ENCODE measurements at regions not wholly inside any gene's neighbourhood (a gene's known extent, or its start where the extent isn't known, plus 50 kb on each side); places are given as distances from the start of the nearest gene placed in this dataset.

GRCh38 chr12:77630790-77631445, 199.8 kb upstream of the NAV3 start:
- DNase-seq (ENCODE audit: low read depth in 4 of 4, low spot score in 2 of 4), result no peak

GRCh38 chr12:77630344-77630743, 200.3 kb upstream of the NAV3 start:
- DNase-seq (ENCODE audit: low read depth in 4 of 4, low spot score in 2 of 4), result no peak

DNA sequence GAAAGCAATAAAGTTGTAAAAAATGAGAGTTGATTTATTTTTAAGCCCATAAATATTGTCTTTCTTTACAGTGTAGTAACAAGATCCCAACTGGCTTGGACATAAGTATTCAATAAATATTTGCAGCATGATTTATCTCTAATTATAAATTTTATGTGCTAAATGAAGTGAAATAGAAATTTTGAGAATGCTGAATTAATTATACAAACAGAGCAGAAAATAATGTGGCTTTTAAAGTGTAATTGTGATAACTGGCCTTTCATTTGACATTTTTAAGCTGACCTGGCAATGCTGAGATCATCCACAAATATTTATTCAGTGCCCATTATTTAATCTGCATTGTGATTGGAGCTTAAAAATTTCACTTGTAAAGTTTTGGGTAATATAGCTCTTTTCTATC, 201.6 kb upstream of the NAV3 start:
- DNase-seq (ENCODE audit: low read depth in 4 of 4, low spot score in 2 of 4), result no peak

DNA sequence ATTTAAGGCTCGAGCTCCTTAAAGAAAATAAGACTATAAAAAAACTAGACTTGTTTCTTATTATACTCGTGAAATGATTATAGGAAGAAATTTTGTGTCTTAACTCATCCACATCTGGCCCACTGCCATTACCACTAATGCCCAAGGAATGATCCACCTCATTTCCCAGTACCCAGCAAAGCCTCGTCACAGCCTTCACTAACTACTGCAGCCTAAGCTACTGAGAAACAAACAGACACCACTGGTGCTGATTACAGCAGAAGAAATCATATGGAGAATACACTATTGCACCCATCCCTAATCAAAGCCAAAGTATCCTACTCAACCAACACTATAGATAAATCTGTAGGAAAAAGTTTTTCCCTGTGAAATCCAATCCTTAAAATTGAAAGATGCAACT, 205.3 kb upstream of the NAV3 start:
- no peak for DNase-seq (ENCODE audit: low read depth in 4 of 4, low spot score in 2 of 4)

DNA sequence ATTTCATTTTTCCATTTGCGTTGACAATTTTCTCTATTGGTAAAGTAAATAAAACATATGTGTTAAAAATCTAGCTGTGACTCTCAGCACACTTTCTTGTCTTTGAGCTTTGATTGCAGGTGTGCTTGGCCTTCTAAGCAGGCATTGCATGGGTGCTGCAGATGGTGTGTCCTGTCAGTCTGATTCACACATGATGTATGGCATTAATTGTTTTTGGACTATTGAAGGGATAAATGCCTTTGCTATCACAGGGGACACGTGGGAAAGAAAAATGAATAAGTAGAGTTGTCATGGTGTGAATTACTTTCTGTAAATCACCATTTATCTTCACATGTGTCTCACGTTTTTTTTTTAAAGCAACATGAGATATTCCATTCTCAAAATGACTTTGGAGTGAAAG, 211.3 kb upstream of the NAV3 start:
- no peak for DNase-seq (ENCODE audit: low read depth in 4 of 4, low spot score in 2 of 4)

DNA sequence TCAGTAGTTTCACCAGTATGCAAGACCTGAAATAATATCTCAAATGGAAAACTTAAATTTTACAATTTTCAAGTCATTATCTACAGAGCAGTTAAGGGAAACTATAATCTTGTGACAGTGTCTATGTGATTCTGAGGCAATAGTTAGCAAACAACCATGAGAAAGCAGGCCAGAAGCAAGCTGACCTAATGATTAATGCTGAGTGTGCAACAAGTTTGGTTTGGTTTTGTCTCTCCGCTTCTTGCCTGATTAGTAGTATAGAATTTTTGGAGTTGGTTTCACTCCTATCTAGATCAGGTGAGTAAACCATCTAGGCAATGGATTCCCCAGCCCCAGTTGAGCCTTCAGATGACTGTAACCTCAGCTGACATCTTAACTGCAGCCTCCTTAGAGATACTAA, 212.9 kb upstream of the NAV3 start:
- DNase-seq (ENCODE audit: low read depth in 4 of 4, low spot score in 2 of 4), result no peak

DNA sequence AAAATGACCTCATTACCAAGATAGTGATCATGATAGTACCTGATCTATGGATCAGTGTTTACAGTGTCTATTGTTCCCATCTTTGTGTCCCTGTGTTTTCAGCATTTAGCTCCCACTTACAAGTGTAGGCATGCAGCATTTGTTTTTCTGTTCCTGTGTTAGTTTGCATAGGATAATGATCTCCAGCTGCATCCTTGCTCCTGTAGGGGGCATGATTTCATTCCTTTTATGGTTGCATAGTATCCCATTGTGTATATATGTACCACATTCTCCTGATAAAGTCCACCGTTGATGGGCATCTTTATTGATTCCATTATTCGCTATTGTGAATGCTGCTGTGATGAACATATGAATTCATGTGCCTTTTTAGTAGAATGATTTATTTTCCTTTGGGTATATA, 215.4 kb upstream of the NAV3 start:
- no peak for DNase-seq (ENCODE audit: low read depth in 4 of 4, low spot score in 2 of 4)

GRCh38 chr12:77613411-77613810, 217.3 kb upstream of the NAV3 start:
- DNase-seq (ENCODE audit: low read depth in 4 of 4, low spot score in 2 of 4), result no peak

DNA sequence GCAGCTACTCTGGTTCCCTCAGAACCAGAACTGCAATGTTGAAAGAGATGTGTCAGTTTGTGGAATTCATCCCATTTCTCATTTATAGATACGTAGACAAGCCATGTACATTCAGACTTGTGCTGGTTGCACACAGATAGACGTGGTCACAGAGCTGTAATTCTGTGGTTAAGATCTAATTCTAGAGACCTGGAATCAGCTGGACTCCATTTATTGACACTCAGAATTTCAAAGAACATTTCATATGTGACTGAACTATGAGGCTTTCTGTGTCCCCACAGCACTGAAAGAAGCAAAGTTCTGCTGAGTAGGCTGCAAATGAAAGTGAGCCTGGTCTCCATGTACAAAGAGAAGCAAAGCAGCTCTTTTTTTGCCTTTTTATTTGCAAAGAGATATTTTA, 220.2 kb upstream of the NAV3 start:
- no peak for DNase-seq (ENCODE audit: low read depth in 4 of 4, low spot score in 2 of 4)

GRCh38 chr12:77609016-77609415, 221.7 kb upstream of the NAV3 start:
- no peak for DNase-seq (ENCODE audit: low read depth in 4 of 4, low spot score in 2 of 4)

GRCh38 chr12:77608271-77608824, 222.3 kb upstream of the NAV3 start:
- peak in 2 of 4 donors; percentile 7 to 25 for DNase-seq (ENCODE audit: low read depth in 4 of 4, low spot score in 2 of 4)

DNA sequence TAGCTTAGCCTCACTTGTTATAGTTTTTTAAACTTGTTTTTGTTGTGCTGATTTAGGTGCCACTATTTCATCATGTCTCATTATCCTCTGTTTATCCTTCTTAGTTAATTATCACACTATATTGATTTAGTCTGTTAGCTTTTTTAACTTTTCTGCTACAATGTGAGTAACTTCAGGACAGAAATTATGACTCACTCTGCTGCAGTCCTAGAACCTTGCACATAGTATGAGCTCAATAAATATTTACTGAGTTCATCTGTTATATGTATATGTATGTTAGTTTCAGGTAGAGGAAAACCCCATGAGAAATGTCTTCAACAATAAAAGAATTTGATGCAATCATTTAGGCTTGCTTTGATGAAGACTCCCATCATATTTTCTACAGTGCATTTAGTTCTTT, 224.3 kb upstream of the NAV3 start:
- no peak for DNase-seq (ENCODE audit: low read depth in 4 of 4, low spot score in 2 of 4)

- no peak for DNase-seq (ENCODE audit: low read depth in 4 of 4, low spot score in 2 of 4)
Observed at GRCh38 chr12:77603946-77604345, 226.7 kb upstream of the NAV3 start.

GRCh38 chr12:77601069-77601468, 229.6 kb upstream of the NAV3 start:
- no peak for DNase-seq (ENCODE audit: low read depth in 4 of 4, low spot score in 2 of 4)

DNA sequence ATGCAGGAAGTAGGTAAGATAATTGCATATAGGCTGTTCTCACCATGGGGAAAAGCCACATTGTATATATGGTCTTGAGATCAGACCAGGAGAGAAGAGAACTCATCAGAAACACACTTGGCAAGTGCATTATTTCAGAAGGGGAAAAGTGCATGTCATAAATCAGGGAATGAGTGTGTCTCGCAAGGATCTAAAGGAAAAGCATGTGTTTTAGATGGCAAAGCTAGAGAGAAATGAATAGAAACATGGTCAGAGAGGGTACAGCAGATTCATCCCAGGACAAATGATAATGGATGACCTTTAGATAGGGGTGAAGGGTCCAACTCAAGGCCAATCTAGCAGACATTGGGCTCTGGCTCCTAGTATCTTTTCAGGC, 230.2 kb upstream of the NAV3 start:
- no peak for DNase-seq (ENCODE audit: low read depth in 4 of 4, low spot score in 2 of 4)

DNA sequence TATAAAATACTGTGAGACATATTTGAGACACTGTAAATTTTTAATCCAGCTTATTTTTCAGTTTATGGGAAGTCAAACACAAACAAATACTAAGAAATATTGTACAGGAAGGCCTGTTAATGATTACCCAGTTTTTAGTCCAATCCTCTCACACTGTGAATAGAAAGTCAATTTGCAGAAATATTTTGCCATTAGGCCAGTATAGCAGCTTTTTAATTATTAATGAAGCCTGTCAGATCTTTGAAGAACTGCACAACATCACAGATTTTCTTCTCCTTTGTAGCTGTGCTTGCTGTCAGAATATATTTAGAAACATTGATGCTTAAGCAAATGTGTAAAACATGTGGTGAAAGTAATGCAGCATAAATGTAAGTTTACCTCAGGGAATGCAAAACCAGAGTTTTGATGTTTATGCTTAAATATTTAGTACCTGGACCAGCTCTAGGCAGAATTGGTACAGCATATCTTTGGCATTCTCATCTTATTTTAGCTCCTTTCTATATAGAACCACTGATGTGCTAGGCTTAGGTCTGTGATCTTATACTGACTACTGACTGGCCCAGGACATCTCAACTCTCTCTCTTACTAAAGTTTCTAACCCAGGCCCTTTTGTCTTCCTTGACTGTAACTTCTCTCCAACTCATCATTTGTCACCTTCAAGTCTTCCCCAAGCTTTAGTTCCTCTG, 230.8 kb upstream of the NAV3 start:
- no peak for DNase-seq (ENCODE audit: low read depth in 4 of 4, low spot score in 2 of 4)

- DNase-seq (ENCODE audit: low read depth in 4 of 4, low spot score in 2 of 4), result no peak
Observed at GRCh38 chr12:77594366-77594765, 236.3 kb upstream of the NAV3 start.

- DNase-seq (ENCODE audit: low read depth in 4 of 4, low spot score in 2 of 4), result no peak
Observed at GRCh38 chr12:77592836-77593235, 237.9 kb upstream of the NAV3 start.

DNA sequence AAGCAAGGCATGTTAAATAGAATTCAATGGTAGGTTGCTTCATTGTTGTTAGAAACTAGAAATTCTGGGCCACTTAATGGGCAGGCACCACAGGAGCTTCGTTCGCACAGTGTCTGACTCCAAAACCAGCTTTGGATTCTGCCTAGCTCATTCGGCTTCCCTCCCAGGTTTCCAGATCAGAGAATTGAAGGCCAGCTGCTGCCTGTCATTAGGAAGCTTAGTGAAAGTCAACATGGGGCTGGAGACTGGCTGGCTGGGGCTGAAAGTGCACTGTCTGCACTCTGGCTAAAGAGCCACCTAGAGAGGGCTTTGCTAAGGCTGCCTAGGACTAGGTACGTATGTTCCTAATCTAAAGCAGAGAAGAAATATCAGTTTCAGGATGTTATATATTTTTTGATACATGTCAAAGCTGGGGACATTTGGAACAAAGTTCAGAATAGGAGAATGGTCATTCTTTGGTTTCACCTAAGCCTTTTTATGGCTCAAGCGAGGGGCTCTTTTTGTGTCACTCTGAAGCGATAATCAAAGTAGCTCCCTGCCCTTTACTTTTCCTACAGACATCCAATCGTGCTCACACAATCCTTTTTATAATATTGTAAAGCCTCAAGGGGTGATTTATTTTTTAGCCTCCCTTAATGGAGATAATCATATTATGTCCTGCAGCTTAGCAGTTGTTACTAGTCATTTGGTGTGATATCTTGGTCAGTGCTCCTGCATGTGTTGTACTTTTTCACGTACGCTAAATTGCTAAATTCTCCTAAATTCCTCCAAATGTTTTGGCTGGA, 238.5 kb upstream of the NAV3 start:
- DNase-seq (ENCODE audit: low read depth in 4 of 4, low spot score in 2 of 4), result no peak

DNA sequence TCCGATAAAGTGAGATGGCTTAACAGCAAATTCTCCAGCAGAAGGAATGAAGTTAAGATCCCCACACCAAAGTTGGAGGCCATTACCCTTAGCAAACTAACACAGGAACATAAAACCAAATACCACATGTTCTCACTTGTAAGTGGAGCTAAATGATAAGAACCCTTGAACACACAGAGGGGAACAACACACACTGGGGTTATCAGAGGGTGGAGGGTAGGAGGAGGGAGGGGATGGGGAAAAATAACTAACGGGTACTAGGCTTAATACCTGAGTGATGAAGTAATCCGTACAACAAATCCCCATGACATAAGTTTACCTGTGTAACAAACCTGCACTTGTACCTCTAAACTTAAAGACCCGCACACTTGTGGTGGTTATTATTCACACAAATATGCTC, 240.4 kb upstream of the NAV3 start:
- DNase-seq (ENCODE audit: low read depth in 4 of 4, low spot score in 2 of 4), result no peak

DNA sequence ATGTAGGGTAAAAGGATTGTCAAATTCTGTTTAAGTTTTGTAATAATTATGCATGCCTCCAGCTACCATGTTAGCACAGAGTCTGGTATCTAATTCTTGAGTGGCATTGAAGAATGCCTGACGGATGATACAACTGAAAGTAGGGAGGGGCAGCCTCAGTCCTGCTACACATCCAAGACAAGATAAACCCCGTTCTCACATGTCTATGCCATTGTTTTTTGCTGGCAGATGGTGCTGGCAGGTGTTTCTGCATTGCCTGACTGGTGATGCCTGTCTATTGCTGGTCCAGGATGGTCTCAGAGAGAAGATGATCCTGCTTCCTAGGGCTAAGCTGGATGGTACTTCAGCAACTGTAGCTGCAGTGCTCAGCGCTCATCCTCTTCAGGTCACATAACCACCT, 245.8 kb upstream of the NAV3 start:
- DNase-seq (ENCODE audit: low read depth in 4 of 4, low spot score in 2 of 4), result no peak

All from left renal cortex interstitium (tissue), 4 donors.